HG02943 (cell line): ENCODE measurements at regions not wholly inside any gene's neighbourhood (a gene's known extent, or its start where the extent isn't known, plus 50 kb on each side); places are given as distances from the start of the nearest gene placed in this dataset.

Experiments
- ATAC-seq: cut with Tn5 transposase; IDR thresholded peaks from one replicate; pipeline ENCODE4 v1.9.1; 2021; ENCODE audit warnings: mild to moderate bottlenecking, low read depth, moderate library complexity; ENCODE audit not compliant: unreplicated experiment

- ATAC-seq, result no peak
These were observed 84.2 kb downstream of the KCNRG start for GRCh38 chr13:50099473-50099872.

- no peak for ATAC-seq
These were observed 86.3 kb downstream of the KCNRG start for GRCh38 chr13:50101590-50101989.

- no peak for ATAC-seq
These were observed 89.2 kb downstream of the KCNRG start for GRCh38 chr13:50104493-50104892.

GRCh38 chr13:50106559-50106958 lies 91.3 kb downstream of the KCNRG start:
- ATAC-seq, result peak; percentile 63

GRCh38 chr13:50107205-50107604 lies 92.0 kb downstream of the KCNRG start:
- ATAC-seq, result no peak

- no peak for ATAC-seq
These were observed 99.7 kb downstream of the KCNRG start for GRCh38 chr13:50114961-50115360.

- ATAC-seq, result no peak
These were observed 100.5 kb downstream of the KCNRG start for GRCh38 chr13:50115695-50116094.

GRCh38 chr13:50116430-50116973 lies 101.3 kb downstream of the KCNRG start:
- no peak for ATAC-seq

- ATAC-seq, result no peak
These were observed 104.3 kb downstream of the KCNRG start for GRCh38 chr13:50119591-50119990.

GRCh38 chr13:50122455-50122854 lies 107.2 kb downstream of the KCNRG start:
- no peak for ATAC-seq

GRCh38 chr13:50123002-50123401 lies 107.8 kb downstream of the KCNRG start:
- ATAC-seq, result no peak

- ATAC-seq, result no peak
These were observed 108.2 kb downstream of the KCNRG start for GRCh38 chr13:50123515-50123861.

- peak; percentile 61 for ATAC-seq
These were observed 108.8 kb downstream of the KCNRG start for GRCh38 chr13:50123862-50124535.

- ATAC-seq, result peak; percentile 34
These were observed 109.5 kb downstream of the KCNRG start for GRCh38 chr13:50124536-50125303.

- peak; percentile 18 for ATAC-seq
These were observed 110.0 kb downstream of the KCNRG start for GRCh38 chr13:50125304-50125553.

- peak; percentile 14 for ATAC-seq
These were observed 110.5 kb downstream of the KCNRG start for GRCh38 chr13:50125554-50126262.

- ATAC-seq, result no peak
These were observed 111.2 kb downstream of the KCNRG start for GRCh38 chr13:50126263-50126992.

- ATAC-seq, result no peak
These were observed 111.9 kb downstream of the KCNRG start for GRCh38 chr13:50126993-50127725.

- no peak for ATAC-seq
These were observed 112.6 kb downstream of the KCNRG start for GRCh38 chr13:50127726-50128291.

- ATAC-seq, result no peak
These were observed 113.2 kb downstream of the KCNRG start for GRCh38 chr13:50128428-50128931.
